Mucosa of rectum (tissue), 2 donors: ENCODE measurements at regions not wholly inside any gene's neighbourhood (a gene's known extent, or its start where the extent isn't known, plus 50 kb on each side); places are given as distances from the start of the nearest gene placed in this dataset.

ENCODE experiments used
- H3K27ac ChIP-seq, 2 donors: one replicate each; pipeline ENCODE4 v1.7.0; 2013; ENCODE audit warnings: inconsistent platforms in 2 of 2, low read depth in 2 of 2, low read length in 2 of 2
- H3K27me3 ChIP-seq, 2 donors: one replicate each; pipeline ENCODE4 v1.7.0; 2013; ENCODE audit warnings: low read length in 2 of 2; ENCODE audit not compliant: control insufficient read depth in 2 of 2, insufficient read depth in 2 of 2
- H3K36me3 ChIP-seq, 2 donors: one replicate each; pipeline ENCODE4 v1.7.0; 2013; ENCODE audit warnings: low read length in 2 of 2; ENCODE audit not compliant: control insufficient read depth in 2 of 2, insufficient read depth in 2 of 2
- H3K4me1 ChIP-seq, 2 donors: one replicate each; pipeline ENCODE4 v1.7.0; 2013; ENCODE audit warnings: low read length in 2 of 2, mild to moderate bottlenecking in 1 of 2; ENCODE audit not compliant: control insufficient read depth in 2 of 2, insufficient read depth in 2 of 2
- H3K4me3 ChIP-seq, 2 donors: one replicate each; pipeline ENCODE4 v1.7.0; 2013; ENCODE audit warnings: low read length in 2 of 2
- H3K9ac ChIP-seq, 2 donors: one replicate each; pipeline ENCODE4 v1.7.0; 2013; ENCODE audit warnings: low read length in 2 of 2, low read depth in 1 of 2, mild to moderate bottlenecking in 1 of 2
- H3K9me3 ChIP-seq, 2 donors: one replicate each; pipeline ENCODE4 v1.7.0; 2013; ENCODE audit warnings: low read length in 2 of 2; ENCODE audit not compliant: control insufficient read depth in 2 of 2
- donor health status: healthy.
- donor health status: Normal muscosa, but diverticular disease.

DNA sequence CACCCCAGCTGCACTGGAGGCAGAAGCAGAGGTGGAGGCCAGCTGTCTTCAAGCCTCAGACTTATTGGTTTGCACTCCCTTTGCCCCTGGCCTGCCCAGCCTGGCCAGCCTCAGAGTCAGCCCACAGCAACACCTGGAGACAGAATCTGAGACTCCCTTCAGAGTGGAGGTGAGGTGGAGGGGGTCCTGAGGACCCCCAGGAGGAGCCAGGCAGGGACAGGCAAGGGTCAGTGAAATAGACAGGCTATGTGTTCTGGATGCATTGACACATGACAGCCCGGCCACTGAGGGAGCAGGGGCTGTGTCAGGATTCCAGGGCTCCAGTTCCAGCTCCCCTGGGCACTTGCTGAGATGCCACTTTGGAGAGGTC is 309.7 kb downstream of the MYCN start:
- Histone ChIP-seq H3K9ac (no peak overlapping the region), H3K4me1 (no peaks in the 10 kb centered on the region), H3K4me3 (no peak overlapping the region), H3K36me3 (no peaks in the 10 kb centered on the region), H3K27ac (no peak overlapping the region), H3K9me3 (no peaks in the 10 kb centered on the region), H3K27me3 (peaks cover 0 to 4% of the 10 kb centered on the region in 2 donors)

DNA sequence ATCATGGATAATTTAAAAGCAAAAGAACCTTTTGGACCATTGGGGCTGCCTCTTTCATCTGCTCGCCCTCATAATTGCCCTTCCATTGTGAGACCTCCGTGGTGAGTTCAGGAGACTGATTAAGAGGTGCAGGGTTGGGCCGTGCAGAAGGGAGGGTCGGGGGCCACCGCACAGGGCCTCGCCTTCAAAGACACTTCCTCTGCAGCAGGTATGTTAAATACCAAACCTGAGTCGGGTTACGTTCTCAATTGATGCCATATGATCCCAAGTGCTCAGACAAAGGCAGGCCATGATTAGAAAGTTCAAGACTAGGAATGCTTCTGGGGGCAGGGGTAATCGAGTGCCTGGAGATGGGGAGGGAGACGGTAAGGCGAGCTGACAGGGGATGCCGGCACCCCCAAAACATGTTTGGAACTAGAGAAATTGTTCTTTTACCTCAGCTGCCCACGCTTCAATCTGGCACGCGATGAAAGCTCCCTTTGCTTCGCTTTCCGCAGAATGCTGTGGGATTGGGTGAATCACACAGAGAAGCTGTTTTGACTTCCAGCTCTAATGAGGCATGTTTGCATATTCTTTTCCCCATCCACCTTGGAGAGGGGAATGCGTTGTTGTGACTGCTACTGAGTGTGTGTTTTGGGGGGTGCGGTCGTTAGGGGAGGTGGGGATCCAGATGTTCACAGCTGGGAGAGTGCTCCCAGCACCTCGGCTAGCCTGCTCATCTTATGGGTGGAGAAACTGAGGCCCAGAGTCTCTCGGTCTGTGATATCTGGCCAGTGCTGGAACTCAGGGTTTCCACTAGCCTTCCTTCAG is 309.1 kb downstream of the MYCN start:
- Histone ChIP-seq H3K27me3 (peaks cover 0 to 4% of the 10 kb centered on the region in 2 donors), H3K36me3 (no peaks in the 10 kb centered on the region), H3K4me3 (no peak overlapping the region), H3K27ac (no peak overlapping the region), H3K9ac (no peak overlapping the region), H3K9me3 (no peaks in the 10 kb centered on the region), H3K4me1 (no peaks in the 10 kb centered on the region)

DNA sequence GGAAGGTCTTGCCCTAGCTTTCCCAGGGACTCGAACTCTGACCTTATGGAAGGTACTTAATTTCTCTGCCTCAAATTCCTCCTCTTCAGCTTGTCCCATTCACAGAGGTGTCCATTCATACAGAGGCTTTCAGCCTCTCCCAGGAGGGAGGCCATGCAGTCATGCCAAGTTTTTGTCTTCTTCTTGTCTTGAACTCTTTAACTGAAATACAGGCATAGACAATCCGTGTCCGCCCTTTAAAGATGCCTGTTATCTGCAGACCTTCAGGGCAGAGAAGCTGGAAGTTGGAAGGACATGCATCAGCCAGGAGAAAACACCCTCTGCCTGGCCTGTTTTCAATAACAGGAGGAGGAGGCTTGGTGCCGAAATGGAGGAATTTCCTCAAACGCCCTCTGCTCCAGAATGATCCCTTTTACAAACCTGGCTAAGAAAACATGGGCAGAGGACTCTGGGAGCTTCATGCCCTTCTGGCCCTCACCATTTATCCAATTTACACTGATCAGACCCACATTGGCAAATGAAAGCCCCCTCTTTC is 308.3 kb downstream of the MYCN start:
- H3K9ac ChIP-seq: no peak overlapping the region
- H3K27ac ChIP-seq: no peak overlapping the region
- H3K4me3 ChIP-seq: no peak overlapping the region
- no peaks in the 10 kb centered on the region for H3K36me3 ChIP-seq
- H3K4me1 ChIP-seq: no peaks in the 10 kb centered on the region
- no peaks in the 10 kb centered on the region for H3K9me3 ChIP-seq
- peaks cover 0 to 4% of the 10 kb centered on the region in 2 donors for H3K27me3 ChIP-seq

DNA sequence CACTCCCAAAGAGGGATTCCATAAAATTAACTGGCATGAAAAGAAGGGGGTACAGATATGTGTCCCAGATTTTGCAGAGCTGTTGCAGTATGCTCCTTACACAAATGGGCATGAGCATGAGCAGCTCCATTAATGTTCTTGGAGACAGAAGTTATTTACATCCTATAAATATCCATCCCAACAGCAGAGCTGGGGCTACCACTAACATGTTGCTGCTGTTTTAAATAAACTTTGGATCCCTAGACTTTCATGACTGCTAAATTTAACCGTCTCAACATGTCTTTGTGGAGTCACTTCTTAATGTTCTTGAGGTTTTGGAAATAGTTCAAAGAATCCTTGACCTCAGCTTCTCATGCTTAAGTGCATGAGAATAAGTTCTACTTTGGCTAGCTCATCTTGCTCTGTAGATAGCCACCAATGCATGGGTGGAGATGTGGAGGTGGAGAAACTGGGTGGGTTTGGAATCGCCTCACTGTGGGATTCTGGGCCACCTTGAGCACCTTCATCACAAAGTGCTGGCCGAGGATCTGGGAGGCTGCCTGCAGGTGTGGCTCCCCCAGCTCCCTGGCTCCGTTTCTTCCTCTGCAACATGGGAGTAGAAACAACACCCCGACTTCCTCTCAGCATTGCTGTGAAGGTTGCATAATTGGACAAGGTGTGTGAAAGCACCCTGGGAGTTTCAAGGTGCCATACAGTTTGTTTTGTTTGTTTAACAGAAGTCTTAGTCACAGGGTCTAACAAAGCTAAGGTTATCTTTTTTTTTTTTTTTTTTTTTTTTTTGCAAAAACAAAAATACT is 307.2 kb downstream of the MYCN start:
- Histone ChIP-seq H3K27ac (no peak overlapping the region), H3K4me3 (no peak overlapping the region), H3K9ac (no peak overlapping the region), H3K36me3 (no peaks in the 10 kb centered on the region), H3K9me3 (no peaks in the 10 kb centered on the region), H3K4me1 (no peaks in the 10 kb centered on the region), H3K27me3 (peaks cover 0 to 4% of the 10 kb centered on the region in 2 donors)

DNA sequence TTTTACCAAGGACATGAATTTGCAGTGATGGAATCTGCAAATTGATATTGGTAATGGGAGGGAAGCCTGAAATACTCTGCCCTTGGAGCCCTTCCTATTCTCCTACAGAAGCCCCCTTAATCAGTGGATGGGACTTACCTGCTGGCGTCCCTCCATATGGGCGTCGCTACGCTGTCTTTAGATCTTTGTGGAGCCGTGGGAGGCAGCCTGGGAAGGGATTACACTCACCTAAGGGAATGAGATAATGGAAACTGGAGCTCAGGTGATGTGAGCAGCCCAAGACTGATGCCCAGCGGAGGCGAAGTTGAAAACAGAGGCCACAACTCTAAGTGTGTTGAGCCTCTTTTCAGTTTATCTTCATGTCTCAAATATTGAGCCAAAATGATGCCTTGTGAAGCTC is 306.6 kb downstream of the MYCN start:
- Histone ChIP-seq H3K27ac (no peak overlapping the region), H3K4me3 (no peak overlapping the region), H3K36me3 (no peaks in the 10 kb centered on the region), H3K9ac (no peak overlapping the region), H3K27me3 (peaks cover 0 to 4% of the 10 kb centered on the region in 2 donors), H3K9me3 (no peaks in the 10 kb centered on the region), H3K4me1 (no peaks in the 10 kb centered on the region)

DNA sequence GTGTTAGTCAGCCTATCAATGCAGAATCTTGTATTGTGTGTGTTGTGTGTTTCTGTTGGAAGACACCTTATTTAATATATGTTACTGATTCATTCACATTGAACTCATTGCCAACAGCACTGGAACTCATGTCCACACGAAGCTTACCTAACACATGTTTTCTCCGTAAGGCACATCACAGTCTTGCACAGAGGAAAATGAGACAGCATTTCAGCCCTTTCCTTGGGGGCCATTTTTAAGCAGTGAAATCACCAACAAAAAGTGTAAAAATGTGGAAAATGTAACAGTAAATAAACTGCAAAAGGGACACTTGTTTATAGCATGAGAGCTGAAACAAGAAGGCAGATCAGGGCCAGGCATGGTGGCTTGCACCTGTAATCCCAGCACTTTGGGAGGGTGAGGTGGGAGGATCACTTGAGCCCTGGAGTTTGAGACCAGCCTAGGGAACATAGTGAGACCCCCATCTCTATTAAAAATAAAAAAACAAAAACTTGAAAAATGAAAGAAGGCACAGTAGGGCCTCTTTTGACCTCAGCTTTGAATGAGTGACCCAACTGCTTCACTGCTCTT is 306.0 kb downstream of the MYCN start:
- no peaks in the 10 kb centered on the region for H3K36me3 ChIP-seq
- H3K4me3 ChIP-seq: no peak overlapping the region
- H3K9me3 ChIP-seq: no peaks in the 10 kb centered on the region
- H3K27ac ChIP-seq: no peak overlapping the region
- no peaks in the 10 kb centered on the region for H3K4me1 ChIP-seq
- peaks cover 0 to 4% of the 10 kb centered on the region in 2 donors for H3K27me3 ChIP-seq
- H3K9ac ChIP-seq: no peak overlapping the region

DNA sequence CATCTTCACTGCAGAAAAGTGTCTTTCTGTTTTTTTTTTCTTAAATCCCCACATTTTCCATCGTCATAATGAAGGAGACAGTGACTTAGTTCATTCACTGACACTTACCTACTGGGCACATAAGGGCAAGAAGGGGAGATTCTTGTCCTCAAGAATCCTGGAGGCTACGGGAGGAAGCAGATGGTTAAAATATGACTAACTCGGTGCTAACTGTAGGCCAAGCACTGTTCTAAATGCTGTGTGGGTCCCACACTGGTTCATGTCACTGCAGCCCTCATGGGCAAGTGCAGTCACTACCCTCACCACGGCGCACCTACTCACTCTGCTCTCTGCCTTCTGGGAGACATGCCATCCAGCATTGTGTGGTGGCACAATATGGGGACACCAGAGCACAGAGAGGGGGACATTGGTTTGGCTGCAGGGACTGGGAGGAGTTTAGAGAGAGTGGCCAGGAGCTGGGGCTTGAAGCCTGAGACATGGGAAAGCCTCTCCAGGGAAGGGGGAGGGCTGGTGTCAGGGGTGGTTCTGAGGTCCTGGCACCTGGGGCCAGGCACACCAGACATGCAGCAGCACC is 305.2 kb downstream of the MYCN start:
- H3K36me3 ChIP-seq: no peaks in the 10 kb centered on the region
- no peak overlapping the region for H3K27ac ChIP-seq
- H3K27me3 ChIP-seq: peaks cover 0 to 4% of the 10 kb centered on the region in 2 donors
- H3K9me3 ChIP-seq: no peaks in the 10 kb centered on the region
- no peaks in the 10 kb centered on the region for H3K4me1 ChIP-seq
- H3K4me3 ChIP-seq: no peak overlapping the region
- no peak overlapping the region for H3K9ac ChIP-seq

DNA sequence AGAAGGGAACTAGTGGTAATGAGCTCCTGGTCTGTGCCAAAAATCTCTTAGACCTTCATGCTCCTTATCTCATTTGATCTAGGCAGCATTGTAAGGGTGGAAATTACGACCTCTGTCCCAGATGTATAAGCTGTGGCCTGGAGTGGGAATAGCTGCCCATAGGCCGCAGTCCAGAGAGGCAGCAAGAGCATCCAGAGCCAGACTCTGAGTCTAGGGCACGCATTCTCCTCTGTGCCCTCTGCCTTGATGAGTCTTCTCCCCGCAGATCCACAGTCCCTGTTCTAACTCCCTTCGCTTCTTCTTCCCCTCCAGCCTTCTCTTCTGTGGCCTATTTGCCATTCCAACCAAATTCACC is 304.6 kb downstream of the MYCN start:
- H3K27ac ChIP-seq: no peak overlapping the region
- no peaks in the 10 kb centered on the region for H3K36me3 ChIP-seq
- H3K27me3 ChIP-seq: peaks cover 0 to 4% of the 10 kb centered on the region in 2 donors
- H3K9me3 ChIP-seq: no peaks in the 10 kb centered on the region
- H3K9ac ChIP-seq: no peak overlapping the region
- no peaks in the 10 kb centered on the region for H3K4me1 ChIP-seq
- H3K4me3 ChIP-seq: no peak overlapping the region

DNA sequence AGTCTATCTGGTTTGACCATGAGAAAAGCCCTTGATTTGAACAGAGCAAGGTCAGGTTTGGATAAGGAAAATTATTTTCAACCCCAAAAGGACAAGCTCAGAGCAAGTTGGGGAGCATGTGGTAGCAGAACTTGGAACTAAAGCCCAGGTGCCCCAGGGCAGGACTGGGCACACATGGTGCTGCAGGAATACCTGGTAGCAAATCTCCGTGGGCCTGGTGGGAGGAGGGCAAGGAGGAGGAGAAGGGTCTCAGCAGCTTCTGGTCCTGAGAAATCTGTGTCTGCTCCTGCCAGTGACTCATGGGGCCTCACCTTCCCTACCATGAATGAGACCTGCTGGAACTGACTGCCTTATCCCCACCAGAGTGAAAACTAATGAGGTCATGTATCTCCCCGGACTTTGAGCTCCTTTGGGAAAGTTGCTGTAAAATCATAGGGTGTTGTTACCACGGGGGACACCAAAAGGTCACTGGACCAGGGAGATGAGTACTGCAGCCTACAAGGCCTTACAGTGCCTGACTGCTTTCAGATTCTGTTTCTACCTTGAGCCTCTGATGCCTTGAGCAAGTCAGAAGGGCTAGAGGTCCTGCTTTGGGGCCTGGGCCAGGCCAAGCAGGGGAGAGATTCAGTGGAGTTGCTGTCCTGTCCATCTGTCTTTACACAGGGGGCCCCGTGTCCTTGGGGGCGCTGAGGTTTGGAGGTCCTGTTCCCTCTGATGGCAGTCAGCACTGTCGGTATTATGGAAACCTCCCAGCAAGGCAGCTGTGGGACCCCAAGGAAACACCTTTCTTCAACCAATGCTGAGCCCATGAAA is 304.0 kb downstream of the MYCN start:
- Histone ChIP-seq H3K27me3 (peaks cover 0 to 4% of the 10 kb centered on the region in 2 donors), H3K9ac (no peak overlapping the region), H3K27ac (no peak overlapping the region), H3K9me3 (no peaks in the 10 kb centered on the region), H3K4me1 (no peaks in the 10 kb centered on the region), H3K4me3 (no peak overlapping the region), H3K36me3 (no peaks in the 10 kb centered on the region)
